DMS53 treated with DMSO at 0.1 percent for 48 hours (cell line): ENCODE measurements at regions not wholly inside any gene's neighbourhood (a gene's known extent, or its start where the extent isn't known, plus 50 kb on each side); places are given as distances from the start of the nearest gene placed in this dataset.
"Not testable (repeated sequence)": the region's sequence is repeated elsewhere in the genome, so short reads cannot be mapped to it uniquely, and the experiment has no call there.

Source experiments
- DNase-seq: peaks from one replicate; lab custom pipeline; 2025; ENCODE audit not compliant: unreplicated experiment; lab: John Stamatoyannopoulos, UW

GRCh38 chr20:30585244-30585796, 672.1 kb upstream of the DEFB115 start:
- DNase-seq: not testable (repeated sequence)

- DNase-seq: not testable (repeated sequence)
Observed at GRCh38 chr20:30586178-30586577, 671.3 kb upstream of the DEFB115 start.

- DNase-seq: no peak
Observed at GRCh38 chr20:30593572-30593971, 663.9 kb upstream of the DEFB115 start.

DNA sequence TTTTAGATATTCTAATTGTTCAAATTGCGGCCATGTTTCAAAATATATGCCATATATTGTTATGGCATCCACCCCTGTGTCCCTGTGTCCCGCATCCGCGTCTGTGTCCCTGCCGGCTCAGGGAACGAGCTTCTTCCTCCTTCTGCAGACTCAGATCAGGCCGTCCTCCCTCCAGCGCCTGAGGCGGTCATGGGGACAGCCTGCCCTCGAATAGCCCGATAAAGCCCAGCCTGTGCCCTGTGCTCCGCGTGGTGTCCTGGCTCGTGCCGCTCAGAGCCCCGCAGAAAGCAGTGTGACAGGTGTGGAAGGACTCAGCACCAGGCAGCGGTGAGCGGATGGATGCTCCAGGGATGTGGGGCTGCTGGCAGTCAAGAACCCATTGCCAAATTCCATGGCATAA, 663.4 kb upstream of the DEFB115 start:
- DNase-seq: no peak

DNA sequence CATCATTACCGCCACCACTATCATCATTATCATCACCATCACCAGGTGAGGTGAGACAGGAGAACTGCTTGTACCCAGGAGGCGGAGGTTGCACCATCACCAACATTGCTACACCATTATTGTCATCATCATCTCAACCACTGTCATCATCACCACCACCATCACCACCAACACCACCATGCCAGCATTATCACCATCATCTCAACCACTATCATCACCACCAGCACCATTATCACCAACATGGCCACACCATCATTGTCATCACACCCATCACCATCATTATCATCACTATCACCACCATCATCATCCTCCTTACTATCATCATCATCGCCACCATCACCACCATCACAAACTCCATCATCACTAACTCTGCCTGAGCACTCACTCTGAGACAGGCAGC, 661.8 kb upstream of the DEFB115 start:
- no peak for DNase-seq

DNA sequence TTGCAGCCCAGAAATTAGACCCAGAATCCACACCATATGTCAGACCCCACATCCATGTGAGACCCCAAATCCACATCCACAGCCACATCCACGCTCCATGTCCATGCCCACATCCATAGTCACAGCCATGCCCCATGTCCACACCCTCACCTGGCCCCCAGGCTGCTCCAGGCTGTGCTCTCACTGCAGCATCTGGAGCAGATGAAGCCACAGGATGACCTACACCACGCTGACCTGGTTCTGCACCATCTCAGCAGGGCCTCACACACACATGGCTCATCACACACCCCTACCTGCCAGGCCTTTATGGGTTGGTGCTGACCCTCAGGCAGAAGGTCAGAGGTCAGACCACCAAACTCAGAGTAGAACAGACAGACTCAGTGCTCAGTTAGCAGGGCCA, 660.0 kb upstream of the DEFB115 start:
- not testable (repeated sequence) for DNase-seq

GRCh38 chr20:30598460-30599230, 658.8 kb upstream of the DEFB115 start:
- no peak for DNase-seq

DNA sequence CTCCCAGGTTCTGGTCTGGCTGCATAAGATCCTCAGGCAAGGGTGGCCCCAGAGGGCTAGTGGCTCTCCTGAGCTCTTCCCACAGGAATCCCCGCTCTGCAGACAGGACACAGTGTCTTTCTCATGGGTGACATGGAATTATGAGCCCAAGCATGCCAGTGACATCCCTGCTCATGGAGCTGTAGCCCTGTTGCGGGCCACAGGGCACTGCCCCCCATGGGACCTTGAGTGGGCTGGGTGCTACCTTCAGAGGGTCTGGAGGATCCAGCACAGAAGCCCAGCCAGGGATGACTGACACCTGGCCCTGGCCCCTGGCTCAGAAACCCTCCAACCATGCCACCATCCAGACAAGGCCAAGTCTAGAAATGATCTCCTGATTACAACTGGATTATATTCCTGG, 657.5 kb upstream of the DEFB115 start:
- no peak for DNase-seq

GRCh38 chr20:30601974-30602373, 655.5 kb upstream of the DEFB115 start:
- DNase-seq: no peak

DNA sequence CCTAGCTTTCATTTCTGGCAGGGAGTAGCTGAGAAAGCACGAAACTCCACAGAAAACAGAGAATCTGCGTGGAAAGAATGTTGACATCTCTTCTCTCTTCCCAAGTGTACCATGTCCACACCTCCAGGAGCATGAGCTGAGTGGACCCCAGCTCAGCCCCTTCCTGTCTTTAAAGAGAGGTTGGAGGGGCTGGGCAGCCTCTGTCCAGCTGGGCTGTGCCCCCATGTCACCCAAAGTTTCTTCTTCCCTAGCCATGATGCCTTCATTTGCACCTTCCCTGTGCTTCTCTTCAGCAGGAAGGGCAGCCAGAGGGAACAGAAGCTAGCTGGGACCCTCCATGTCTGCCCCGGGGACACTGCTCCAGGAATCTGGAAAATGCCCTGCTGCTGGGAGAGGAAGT, 655.0 kb upstream of the DEFB115 start:
- DNase-seq: no peak

GRCh38 chr20:30606990-30607389, 650.5 kb upstream of the DEFB115 start:
- DNase-seq: no peak

GRCh38 chr20:30610029-30610693, 647.3 kb upstream of the DEFB115 start:
- DNase-seq: no peak

DNA sequence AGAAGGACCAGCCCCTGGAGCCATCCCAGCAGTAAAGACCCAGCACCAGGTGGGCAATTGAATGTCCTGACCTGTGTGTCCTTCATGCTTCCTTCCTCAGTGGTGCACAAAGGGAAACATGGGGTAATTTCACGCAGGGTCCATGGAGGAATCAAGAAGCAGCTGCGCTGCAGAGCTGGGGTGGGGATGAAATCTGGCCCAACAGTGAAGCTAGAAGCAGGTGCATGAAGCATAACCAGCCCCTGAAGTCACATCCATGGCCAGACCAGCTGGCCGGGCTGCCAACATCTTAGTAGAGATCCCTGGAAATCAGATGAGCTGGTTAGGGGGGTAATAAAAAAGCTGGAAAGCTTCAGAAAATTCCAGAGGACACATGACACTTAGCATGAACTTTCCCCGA, 646.7 kb upstream of the DEFB115 start:
- no peak for DNase-seq

GRCh38 chr20:30611239-30611984, 646.1 kb upstream of the DEFB115 start:
- no peak for DNase-seq

DNA sequence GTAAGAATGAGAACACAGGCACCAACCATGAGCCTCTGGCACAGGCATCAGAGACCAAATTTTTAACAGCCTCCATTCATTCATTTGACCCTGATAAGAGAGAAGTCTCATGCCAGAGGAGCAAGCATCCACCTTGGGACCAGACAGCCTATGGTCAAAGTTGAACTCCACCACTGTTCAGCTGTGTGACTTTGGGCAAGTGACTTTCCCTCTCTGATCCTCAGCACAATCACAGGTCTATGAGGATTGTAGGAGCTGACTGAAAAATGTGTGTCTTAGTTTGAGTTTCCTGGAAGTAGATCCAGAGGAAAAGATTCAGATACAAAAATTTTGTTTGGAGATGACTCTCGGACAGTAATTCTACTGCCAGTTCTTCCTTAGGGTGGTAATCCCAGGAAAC, 645.1 kb upstream of the DEFB115 start:
- DNase-seq: no peak

DNA sequence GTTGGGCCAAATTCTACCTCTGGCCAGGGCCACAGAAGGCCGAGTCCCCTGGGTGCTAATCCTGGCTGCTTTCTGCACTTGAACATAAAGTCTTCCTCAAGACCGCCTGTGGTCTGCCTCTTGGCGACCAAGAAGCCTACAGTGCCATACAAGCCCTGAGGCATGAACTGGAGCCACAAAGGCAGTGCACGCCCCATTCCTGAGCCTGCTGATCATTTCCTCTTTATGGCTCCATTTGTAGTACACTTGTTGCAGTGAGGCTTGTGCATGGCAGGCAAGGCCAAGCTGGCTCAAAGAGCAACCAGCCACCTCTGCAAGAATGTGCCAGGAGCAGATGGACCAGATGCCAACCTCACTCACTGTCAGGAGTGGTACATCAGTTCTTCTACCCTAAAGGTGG, 636.1 kb upstream of the DEFB115 start:
- not testable (repeated sequence) for DNase-seq

DNA sequence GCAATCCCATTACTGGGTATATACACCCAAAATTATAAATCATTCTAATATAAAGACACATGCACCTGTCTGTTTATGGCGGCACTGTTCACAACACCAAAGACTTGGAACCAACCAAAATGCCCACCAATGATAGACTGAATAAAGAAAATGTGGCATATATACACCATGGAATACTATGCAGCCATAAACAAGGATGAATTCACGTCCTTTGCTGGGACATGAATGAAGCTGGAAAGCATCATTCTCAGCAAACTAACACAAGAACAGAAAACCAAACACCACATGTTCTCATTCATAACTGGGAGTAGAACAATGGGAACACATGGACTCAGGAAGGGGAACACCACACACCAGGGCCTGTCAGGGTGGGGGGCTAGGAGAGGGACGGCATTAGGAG, 633.2 kb upstream of the DEFB115 start:
- not testable (repeated sequence) for DNase-seq

- not testable (repeated sequence) for DNase-seq
Observed at GRCh38 chr20:30629376-30629775, 628.1 kb upstream of the DEFB115 start.

DNA sequence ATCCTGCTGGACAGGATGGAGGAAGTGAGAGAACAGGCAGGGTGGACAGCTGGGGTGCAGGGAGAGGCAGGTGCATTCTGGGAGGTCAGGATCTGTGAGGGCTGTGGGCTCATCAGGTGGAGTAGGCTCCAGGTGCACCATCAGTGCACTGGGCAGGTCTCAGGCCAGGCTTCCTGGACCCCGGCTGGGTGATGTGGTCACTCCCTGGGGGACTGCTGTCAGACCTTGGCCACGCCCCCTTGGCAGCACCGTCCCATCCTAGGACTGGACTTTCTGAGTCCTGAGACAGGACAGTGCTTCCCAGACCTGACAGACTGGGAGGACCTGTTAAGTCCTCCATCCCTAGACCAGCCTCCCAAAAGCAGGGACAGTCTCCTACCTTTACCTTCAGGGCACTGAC, 626.7 kb upstream of the DEFB115 start:
- no peak for DNase-seq

DNA sequence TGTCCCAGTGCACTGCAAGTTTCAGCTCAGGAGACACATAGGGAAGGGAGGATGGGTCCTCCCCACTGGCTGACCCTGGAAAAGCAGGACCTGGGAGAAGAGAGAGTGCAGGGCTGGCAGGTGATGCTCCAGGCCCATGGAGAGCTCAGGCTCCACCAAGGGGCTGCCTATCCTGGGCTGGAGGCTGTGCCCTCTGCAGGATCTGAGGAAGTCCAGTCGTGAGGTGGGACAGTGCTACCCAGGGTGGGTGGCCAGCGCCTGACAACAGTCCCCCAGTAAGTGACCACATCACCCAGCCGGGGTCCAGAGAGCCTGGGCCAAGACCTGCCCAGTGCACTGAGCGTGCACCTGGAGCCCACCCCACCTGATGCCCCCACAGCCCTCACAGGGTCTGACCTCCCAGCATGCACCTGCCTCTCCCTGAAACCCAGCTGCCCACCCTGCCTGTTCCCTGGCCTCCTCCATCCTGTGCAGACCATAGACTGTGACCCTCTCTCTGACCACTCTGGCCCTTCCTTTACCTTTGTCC, 626.1 kb upstream of the DEFB115 start:
- not testable (repeated sequence) for DNase-seq

- not testable (repeated sequence) for DNase-seq
Observed at GRCh38 chr20:30632773-30633172, 624.7 kb upstream of the DEFB115 start.
